ENCODE measurements at regions not wholly inside any gene's neighbourhood (a gene's known extent, or its start where the extent isn't known, plus 50 kb on each side); places are given as distances from the start of the nearest gene placed in this dataset.
"Not testable (repeated sequence)": the region's sequence is repeated elsewhere in the genome, so short reads cannot be mapped to it uniquely, and the experiment has no call there.

DNA sequence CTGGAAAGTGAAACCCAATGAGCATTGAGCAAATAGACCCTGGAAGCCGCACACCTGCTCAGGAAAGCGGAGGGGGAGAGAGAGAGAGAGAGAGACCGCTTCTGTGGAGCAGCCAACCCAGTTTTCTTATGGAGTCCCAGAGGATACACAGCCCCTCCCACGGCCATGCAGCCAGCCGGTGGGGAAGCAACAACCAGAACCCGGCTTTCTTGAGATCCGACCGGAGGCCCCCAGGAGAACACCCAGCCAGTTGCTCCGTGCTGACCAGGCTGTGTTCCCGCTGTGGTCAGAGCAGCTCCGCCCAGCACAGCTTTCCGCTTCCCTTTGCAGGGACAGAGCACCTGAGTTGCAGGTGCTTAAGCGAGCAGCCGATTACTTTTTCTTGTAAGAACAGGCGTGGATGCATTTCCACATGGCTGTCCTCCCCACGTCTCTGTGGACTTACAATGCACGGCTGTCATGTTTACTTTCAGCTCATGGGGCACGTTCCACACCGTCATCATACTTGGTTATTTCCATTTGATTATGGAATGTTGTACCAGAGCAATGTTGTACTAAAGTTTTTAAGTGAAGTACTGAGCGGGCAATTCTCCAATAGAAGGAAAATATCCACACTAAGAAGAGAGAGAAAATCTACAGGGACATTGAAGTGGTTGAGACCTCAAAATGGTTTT, 381.9 kb downstream of the THBS2 start:
- DNase-seq = no peak

DNA sequence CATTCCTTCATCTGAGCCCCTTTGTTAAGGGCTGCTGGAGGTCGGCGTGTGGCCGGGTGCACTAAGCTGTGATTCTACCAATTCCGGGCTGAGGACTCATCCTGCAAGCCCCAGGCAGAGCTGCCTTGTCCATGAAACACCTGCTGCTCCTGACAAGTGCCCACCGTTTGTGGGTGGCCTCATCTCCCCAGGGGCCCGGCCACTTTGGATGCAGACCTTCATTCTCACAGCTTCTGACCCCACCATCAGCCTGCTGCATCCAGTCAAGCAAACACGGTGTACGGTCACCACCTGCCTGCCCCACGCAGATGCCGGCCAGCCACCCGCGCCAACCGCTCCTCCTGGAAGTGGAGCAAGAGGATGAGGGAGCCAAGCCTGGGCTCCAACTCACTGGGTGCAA, 382.7 kb downstream of the THBS2 start:
- no peak for DNase-seq

- DNase-seq = no peak
These were observed 386.2 kb downstream of the THBS2 start for GRCh38 chr6:168867247-168868102.

GRCh38 chr6:168866534-168866933, 387.1 kb downstream of the THBS2 start:
- DNase-seq = no peak

DNA sequence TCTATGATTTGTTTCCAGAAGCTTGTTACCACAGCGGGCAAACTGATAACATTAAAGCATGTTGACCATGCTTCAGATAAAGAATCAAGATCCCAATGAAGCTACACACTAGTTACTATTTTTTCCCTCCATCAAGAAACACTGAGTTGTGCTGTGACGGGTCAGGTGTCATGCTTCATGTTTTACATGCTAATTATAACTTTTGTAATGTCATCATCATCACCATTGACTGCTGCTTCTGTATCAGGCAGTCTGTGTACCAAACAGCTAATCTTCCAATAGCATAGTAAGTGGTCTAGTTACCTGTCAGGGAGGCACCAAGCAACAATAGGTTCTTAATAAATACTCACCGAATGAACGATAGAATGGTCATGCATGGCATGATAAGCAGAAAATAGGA, 388.1 kb downstream of the THBS2 start:
- no peak for DNase-seq

GRCh38 chr6:168864541-168865460, 388.8 kb downstream of the THBS2 start:
- DNase-seq = no peak

GRCh38 chr6:168863467-168863866, 390.2 kb downstream of the THBS2 start:
- DNase-seq = no peak

- no peak for DNase-seq
These were observed 391.2 kb downstream of the THBS2 start for GRCh38 chr6:168862346-168862980.

DNA sequence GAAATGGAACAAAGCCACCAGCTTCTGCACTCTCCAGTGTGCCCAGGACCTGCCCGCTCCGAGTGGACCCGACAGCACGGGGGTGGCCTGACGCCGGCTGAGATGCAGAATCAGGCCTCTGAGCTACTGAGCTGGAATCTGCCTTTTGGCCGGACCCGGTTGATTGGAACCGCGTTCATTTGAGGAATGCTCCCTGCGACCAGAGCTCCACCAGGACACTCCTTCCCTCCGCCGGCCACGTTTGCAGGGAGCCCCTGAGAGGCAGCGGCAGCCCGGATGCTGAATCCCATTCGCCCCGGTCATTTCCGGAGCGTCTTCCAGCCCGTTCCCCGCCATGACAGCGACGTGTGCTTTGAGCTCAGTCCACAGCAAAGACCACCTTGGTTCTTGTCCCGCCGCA, 392.7 kb downstream of the THBS2 start:
- no peak for DNase-seq

GRCh38 chr6:168860341-168860740, 393.3 kb downstream of the THBS2 start:
- DNase-seq = no peak

DNA sequence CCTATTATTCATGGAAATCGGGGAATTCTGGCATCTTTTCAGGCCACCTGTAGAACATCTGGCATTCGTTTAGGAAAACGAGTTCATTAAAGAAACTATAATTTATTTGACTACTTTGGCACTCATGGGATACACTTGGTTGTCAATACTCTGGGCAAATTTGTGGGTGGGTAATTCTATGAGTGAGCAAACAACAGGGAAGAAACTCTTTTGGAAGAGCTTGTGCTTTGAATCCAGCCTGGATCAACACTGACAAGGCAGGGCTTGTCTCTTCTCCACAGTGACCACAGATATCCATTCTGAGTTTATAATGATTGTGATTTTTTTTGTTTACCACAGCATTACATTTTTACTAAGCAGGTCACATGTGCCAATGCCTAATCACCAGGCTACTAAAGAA, 394.7 kb downstream of the THBS2 start:
- DNase-seq = no peak

- DNase-seq = no peak
These were observed 396.7 kb downstream of the THBS2 start for GRCh38 chr6:168856914-168857313.

- no peak for DNase-seq
These were observed 401.2 kb downstream of the THBS2 start for GRCh38 chr6:168852376-168852884.

- no peak for DNase-seq
These were observed 401.9 kb downstream of the THBS2 start for GRCh38 chr6:168851460-168852375.

DNA sequence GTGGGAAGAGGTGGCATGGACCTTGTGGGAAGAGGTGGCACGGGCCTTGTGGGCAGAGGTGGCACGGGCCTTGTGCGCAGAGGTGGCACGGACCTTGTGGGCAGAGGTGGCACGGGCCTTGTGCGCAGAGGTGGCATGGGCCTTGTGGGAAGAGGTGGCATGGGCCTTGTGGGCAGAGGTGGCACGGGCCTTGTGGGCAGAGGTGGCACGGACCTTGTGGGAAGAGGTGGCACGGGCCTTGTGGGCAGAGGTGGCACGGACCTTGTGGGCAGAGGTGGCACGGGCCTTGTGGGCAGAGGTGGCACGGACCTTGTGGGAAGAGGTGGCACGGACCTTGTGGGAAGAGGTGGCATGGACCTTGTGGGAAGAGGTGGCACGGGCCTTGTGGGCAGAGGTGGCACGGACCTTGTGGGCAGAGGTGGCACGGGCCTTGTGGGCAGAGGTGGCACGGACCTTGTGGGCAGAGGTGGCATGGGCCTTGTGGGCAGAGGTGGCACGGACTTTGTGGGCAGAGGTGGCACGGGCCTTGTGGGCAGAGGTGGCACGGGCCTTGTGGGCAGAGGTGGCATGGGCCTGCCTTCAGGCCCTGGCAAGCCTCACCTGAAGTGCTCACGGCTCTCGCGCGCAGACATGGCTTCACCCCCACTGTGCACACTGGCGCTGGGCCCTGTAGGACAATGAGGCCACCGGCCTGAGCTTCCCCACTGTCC, 403.5 kb downstream of the THBS2 start:
- DNase-seq = not testable (repeated sequence)

- DNase-seq = no peak
These were observed 404.2 kb downstream of the THBS2 start for GRCh38 chr6:168849459-168849858.

DNA sequence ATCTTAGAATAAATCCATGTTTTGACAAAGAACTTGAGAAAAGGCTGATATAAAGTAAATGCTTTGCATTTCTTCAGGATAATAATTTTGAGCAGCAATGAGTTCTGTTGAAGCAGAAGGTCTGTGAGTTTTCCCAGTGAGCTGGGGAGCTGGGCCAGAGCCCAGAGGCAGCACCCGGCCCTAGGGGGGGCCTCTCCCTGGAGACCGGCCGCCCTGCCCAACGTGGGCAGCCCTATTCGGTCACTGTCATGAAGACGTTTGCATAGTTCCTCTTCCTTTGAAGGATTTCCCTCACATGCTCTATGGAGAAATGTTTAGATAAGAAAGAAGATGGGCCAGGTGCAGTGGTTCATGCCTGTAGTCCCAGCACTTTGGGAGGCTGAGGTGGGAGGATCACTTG, 404.8 kb downstream of the THBS2 start:
- no peak for DNase-seq

DNA sequence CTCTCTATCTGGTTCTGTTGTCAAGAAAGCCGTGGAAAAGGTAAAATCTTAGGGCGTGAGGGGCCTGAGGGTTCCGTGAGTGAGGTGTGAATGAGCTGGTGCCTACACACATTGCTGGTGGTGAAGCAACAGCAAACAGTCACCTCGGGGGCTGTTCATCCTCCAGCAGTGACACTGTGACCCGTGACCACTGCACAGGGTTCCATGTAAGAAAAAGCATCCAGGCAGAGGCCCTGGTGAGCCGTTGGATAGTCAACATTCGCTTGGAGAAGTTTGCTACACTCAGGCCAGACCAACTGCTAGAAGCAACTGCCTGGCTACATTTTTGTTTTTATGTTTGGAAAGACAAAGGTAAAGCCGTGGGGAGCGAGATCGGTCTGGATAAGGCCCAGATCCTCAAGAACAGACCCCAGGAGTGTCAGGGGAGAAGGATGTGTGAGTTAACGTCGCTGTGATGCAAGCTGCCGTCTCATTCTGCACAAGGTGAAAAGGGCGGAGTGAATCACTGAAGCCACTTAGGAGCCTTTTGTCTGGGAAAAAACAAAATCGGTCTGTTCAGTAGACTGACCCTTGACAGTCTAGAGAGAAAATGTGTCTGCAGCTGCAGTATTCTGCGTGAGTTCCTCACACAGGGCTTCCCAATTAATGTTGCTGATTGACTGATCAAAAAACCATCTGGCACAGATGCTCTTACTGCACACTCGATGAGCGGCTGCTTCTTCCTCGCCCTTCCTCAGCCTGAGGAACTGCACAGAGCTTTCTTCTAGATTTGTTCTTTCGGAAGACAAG, 404.0 kb downstream of the SMOC2 start:
- peak; percentile 32 to 72 for DNase-seq

DNA sequence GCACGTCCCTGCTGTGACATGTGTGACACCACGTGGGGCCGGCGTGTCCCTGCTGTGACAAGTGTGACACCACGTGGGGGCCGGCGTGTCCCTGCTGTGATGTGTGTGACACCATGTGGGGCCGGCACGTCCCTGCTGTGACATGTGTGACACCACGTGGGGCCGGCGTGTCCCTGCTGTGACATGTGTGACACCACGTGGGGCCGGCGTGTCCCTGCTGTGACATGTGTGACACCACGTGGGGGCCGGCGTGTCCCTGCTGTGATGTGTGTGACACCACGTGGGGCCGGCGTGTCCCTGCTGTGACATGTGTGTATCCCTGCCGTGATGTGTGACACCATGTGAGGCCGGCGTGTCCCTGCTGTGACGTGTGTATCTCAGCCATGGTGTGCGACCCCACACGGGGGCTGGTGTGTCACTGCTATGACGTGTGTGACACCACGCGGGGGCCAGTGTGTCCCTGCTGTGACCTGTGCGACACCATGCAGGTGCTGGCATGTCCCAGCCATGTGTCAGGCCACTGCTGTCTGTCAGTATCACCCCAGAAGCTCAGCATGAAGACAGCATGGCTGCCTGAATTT, 401.7 kb downstream of the SMOC2 start:
- DNase-seq = not testable (repeated sequence)

Measured in NCI-H524 (cell line).